GM23248 (cell line): ENCODE measurements at regions not wholly inside any gene's neighbourhood (a gene's known extent, or its start where the extent isn't known, plus 50 kb on each side); places are given as distances from the start of the nearest gene placed in this dataset.

Experiments used
- DNase-seq: peaks from one replicate; pipeline ENCODE4 v3.0.0-alpha.2; 2015
- H2AFZ ChIP-seq: fragments of 200-600 bp; sonication (generic); 2 replicates; pipeline ENCODE4 v1.6.1; 2016; ENCODE audit warnings: antibody characterized with exemption
- H3F3A ChIP-seq: fragments of 200-600 bp; sonication (generic); 2 replicates; pipeline ENCODE4 v1.6.1; 2016; ENCODE audit warnings: mild to moderate bottlenecking, antibody characterized with exemption, mixed run types; ENCODE audit not compliant: insufficient read depth
- H3K27ac ChIP-seq: fragments of 200-600 bp; sonication (generic); 2 replicates; pipeline ENCODE4 v1.5.1; 2016; ENCODE audit warnings: mild to moderate bottlenecking
- H3K27me3 ChIP-seq: fragments of 200-600 bp; sonication (generic); replicated peaks from 2 replicates; pipeline ENCODE4 v1.6.1; 2016; ENCODE audit warnings: mild to moderate bottlenecking; ENCODE audit not compliant: insufficient read depth
- H3K36me3 ChIP-seq: fragments of 200-600 bp; sonication (generic); 2 replicates; pipeline ENCODE4 v1.6.1; 2016; ENCODE audit warnings: low read depth, mild to moderate bottlenecking
- H3K4me1 ChIP-seq: fragments of 200-600 bp; sonication (generic); 2 replicates; pipeline ENCODE4 v1.6.1; 2016; ENCODE audit warnings: mild to moderate bottlenecking; ENCODE audit not compliant: insufficient read depth
- H3K4me2 ChIP-seq: fragments of 200-600 bp; sonication (generic); one replicate; pipeline ENCODE4 v1.6.1; 2016; ENCODE audit warnings: mild to moderate bottlenecking; ENCODE audit not compliant: unreplicated experiment
- H3K4me3 ChIP-seq: fragments of 200-600 bp; sonication (generic); 2 replicates; pipeline ENCODE4 v1.5.1; 2016; ENCODE audit warnings: mild to moderate bottlenecking
- H3K79me2 ChIP-seq: fragments of 200-600 bp; sonication (generic); 2 replicates; pipeline ENCODE4 v1.6.1; 2016; ENCODE audit warnings: mild to moderate bottlenecking; ENCODE audit not compliant: insufficient read depth
- H3K9ac ChIP-seq: fragments of 200-600 bp; sonication (generic); 2 replicates; pipeline ENCODE4 v1.6.1; 2016; ENCODE audit warnings: mild to moderate bottlenecking
- H3K9me2 ChIP-seq: fragments of 200-600 bp; sonication (generic); 2 replicates; pipeline ENCODE4 v1.6.1; 2016; ENCODE audit warnings: mixed run types, mild to moderate bottlenecking, moderate library complexity; ENCODE audit not compliant: insufficient read depth
- H3K9me3 ChIP-seq: fragments of 200-600 bp; sonication (generic); one replicate; pipeline ENCODE4 v1.6.1; 2017; ENCODE audit warnings: low read depth
- H4K20me1 ChIP-seq: fragments of 200-600 bp; sonication (generic); 2 replicates; pipeline ENCODE4 v1.6.0; 2016; ENCODE audit not compliant: insufficient read depth
- EZH2 ChIP-seq: fragments of 200-600 bp; sonication (generic); IDR thresholded peaks from 2 replicates; pipeline ENCODE4 v1.6.1; 2018; ENCODE audit warnings: antibody characterized with exemption, mild to moderate bottlenecking; ENCODE audit not compliant: insufficient read depth, poor library complexity, severe bottlenecking
- EZH2phosphoT487 ChIP-seq: fragments of 200-600 bp; sonication (generic); IDR thresholded peaks from 2 replicates; pipeline ENCODE4 v1.6.1; 2018; ENCODE audit warnings: antibody characterized with exemption, moderate library complexity, mild to moderate bottlenecking, low read depth; ENCODE audit not compliant: insufficient read depth
- WGBS, 2 experiments: methylation state at CpG; one replicate each; pipeline ENCODE4 v1.1.6; 2015 to 2017; ENCODE audit warnings: low lambda C conversion rate in 2 of 2, low coverage in 1 of 2; ENCODE audit errors: missing lambda C conversion rate in 2 of 2; 5-methylcytosine and 5-hydroxymethylcytosine counted together
- in situ Hi-C: fragments of 300-500 bp; cut with MboI; formaldehyde crosslinking; loops from 2 replicates; pipeline ENCODE4 v1.15.0; 2020

DNA sequence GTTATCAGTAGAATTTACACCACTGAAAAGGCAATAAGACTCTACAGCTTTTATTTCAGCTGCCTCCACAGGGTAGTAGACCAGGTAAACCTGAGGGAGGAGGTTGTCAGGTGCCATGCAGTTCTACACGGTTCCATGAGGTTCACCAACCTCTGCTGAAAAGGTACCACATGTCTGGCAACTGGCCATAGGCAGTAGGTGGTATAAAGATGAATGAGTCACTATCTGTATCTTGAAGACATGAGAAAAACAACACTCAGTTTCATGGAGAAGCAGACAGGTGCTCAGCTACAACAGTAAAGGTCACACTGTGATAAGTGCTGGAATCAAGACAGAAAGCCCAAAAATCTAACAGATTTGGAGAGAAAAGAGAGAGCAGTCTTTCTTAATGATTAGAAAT lies 145.4 kb downstream of the PTGER3 start:
- Histone ChIP-seq H3K27ac (no peak overlapping the region), H3K4me2 (no peak overlapping the region), H3F3A (no peaks in the 10 kb centered on the region), H3K27me3 (no peaks in the 10 kb centered on the region; the same call in 1 of the 2 replicates), H3K79me2 (no peaks in the 10 kb centered on the region), H3K9me3 (no peaks in the 10 kb centered on the region), H4K20me1 (no peaks in the 10 kb centered on the region), H2AFZ (no peak overlapping the region), H3K4me3 (no peak overlapping the region), H3K4me1 (no peaks in the 10 kb centered on the region), H3K9me2 (no peaks in the 10 kb centered on the region), H3K9ac (no peak overlapping the region), H3K36me3 (no peaks in the 10 kb centered on the region)
- in situ Hi-C loops: no loop called here
- no peak for TF ChIP-seq EZH2phosphoT487
- no peak for TF ChIP-seq EZH2
- no peak for DNase-seq
- 28 to 44% methylated on average over 1 of the region's 1 CpG for WGBS, 2 experiments

DNA sequence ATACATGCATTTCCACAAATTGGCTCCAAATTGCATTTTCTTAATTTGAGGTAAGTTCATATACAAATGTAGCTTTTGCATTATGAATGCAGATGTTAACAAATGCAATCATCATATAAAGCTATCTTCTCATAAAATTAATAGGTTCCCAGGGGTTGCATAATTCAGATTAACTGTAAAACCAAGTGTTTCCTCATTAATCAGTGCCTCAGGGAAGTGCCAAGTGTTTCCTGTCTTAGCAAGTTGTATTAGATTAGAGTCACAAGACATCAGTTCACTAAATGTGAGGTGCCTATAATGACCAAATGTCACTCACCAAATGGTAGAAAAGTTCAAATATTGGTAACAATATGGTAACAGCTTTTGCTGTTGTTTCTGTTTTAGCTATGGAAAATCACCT lies 140.8 kb downstream of the PTGER3 start:
- no peak for TF ChIP-seq EZH2phosphoT487
- no peak for TF ChIP-seq EZH2
- Histone ChIP-seq H3K36me3 (no peaks in the 10 kb centered on the region), H2AFZ (no peak overlapping the region), H3K79me2 (no peaks in the 10 kb centered on the region), H3K27ac (no peak overlapping the region), H3K27me3 (no peaks in the 10 kb centered on the region), H3F3A (no peaks in the 10 kb centered on the region), H3K4me1 (no peaks in the 10 kb centered on the region), H3K4me2 (no peak overlapping the region), H3K9me2 (no peaks in the 10 kb centered on the region), H3K9me3 (no peaks in the 10 kb centered on the region), H3K9ac (no peak overlapping the region), H4K20me1 (no peaks in the 10 kb centered on the region), H3K4me3 (no peak overlapping the region)
- in situ Hi-C loops: no loop called here
- no peak for DNase-seq

DNA sequence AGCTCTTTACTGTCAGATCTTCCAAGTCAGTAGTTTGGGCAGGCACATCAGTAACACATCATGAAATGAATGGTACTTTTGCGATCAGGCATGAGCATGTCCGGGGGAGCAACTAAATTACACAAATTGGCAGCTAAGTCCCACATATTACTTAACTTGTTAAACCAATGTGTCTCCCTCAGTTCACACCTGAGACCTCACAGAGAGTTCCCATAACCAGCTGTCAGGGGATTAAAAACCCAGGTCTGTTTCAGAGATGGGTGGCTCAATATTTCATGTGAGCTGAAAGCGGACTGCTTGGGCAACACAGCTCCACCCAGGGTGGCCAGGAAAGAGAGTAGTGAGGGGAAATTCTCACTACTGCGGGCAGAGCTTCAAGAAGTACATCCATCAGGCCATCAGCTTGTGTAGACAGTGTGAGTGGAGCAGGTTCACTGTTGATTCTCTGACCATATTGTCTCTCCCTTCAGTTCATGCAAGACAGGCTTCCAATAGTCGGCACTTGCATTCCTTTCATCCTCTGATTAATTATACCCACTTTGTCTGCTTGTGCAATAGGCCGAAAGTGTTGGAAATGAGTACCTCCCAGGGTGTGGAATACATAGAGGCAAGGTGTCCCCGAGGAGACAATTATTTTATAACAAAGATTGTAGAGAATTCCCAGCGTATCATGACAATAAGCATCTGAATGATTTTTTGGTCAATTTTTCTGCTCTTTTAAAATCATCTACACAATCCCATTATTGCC lies 139.9 kb downstream of the PTGER3 start:
- H3K9me3 ChIP-seq: no peaks in the 10 kb centered on the region
- no peaks in the 10 kb centered on the region for H3F3A ChIP-seq
- DNase-seq: no peak
- no peak overlapping the region for H3K4me3 ChIP-seq
- H3K4me1 ChIP-seq: no peaks in the 10 kb centered on the region
- H3K9ac ChIP-seq: no peak overlapping the region
- no peaks in the 10 kb centered on the region for H4K20me1 ChIP-seq
- in situ Hi-C loops: no loop called here
- no peaks in the 10 kb centered on the region for H3K79me2 ChIP-seq
- no peak overlapping the region for H3K27ac ChIP-seq
- H2AFZ ChIP-seq: no peak overlapping the region
- no peaks in the 10 kb centered on the region for H3K36me3 ChIP-seq
- H3K4me2 ChIP-seq: no peak overlapping the region
- H3K27me3 ChIP-seq: no peaks in the 10 kb centered on the region
- TF ChIP-seq EZH2phosphoT487 (no peak), EZH2 (no peak)
- WGBS, 2 experiments: 72 to 76% methylated on average over 8 of the region's 8 CpGs
- H3K9me2 ChIP-seq: no peaks in the 10 kb centered on the region

DNA sequence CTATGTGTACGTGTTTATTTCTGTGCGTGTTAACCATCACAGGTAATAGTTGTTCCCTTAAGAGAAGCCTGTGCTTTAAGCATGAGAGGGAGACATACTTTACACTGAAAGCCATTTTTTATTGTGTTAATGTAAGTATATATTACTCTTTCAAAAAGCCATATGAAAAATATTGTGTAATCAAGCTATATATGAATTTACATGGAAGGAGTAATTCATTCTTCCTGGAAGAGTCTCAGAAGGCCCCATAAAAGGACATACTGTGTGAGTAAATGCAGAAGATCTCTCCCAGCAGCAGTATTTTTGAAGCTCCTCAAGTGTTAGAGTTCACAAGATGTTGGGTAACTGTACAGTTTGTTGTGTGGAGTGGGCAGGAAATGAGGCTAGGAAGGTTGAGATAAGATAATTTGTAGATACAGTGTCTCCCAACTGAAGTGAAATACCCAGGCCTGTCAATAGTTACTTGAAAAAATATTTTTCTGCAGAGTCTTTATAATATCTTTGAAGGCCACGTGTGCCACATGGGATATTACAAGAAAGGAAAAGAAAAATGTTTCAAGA lies 138.3 kb downstream of the PTGER3 start:
- H3K4me1 ChIP-seq: no peaks in the 10 kb centered on the region
- H3K9ac ChIP-seq: no peak overlapping the region
- DNase-seq: no peak
- H2AFZ ChIP-seq: no peak overlapping the region
- in situ Hi-C loops: no loop called here
- no peaks in the 10 kb centered on the region for H3K36me3 ChIP-seq
- H3K27ac ChIP-seq: no peak overlapping the region
- H3K79me2 ChIP-seq: no peaks in the 10 kb centered on the region
- H3F3A ChIP-seq: no peaks in the 10 kb centered on the region
- no peaks in the 10 kb centered on the region for H3K9me2 ChIP-seq
- no peaks in the 10 kb centered on the region for H3K9me3 ChIP-seq
- no peaks in the 10 kb centered on the region for H3K27me3 ChIP-seq
- H3K4me2 ChIP-seq: no peak overlapping the region
- 70 to 73% methylated on average over 3 of the region's 3 CpGs for WGBS, 2 experiments
- TF ChIP-seq EZH2phosphoT487: no peak
- TF ChIP-seq EZH2: no peak
- H4K20me1 ChIP-seq: no peaks in the 10 kb centered on the region
- no peak overlapping the region for H3K4me3 ChIP-seq

DNA sequence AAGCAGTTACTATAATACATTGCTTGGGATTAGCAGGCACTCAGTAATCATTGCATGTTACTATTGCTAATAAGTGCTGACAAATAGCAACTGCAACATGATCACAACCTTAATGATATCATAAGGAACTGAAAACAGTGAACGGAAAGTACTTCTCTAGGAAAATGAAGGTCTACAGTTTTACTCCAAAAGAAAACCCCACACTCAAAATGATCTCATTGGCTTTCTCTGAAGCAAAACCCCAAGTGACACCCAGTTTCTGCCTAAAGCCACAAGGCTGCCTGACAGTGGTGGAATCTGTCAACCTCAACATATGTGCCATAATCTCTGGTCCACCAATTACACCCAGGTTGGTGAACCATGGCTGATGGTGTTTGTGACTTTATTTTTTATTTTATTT lies 137.6 kb downstream of the PTGER3 start:
- H3K4me2 ChIP-seq: no peak overlapping the region
- no peaks in the 10 kb centered on the region for H3K27me3 ChIP-seq
- H3K36me3 ChIP-seq: no peaks in the 10 kb centered on the region
- no peaks in the 10 kb centered on the region for H4K20me1 ChIP-seq
- H3K4me3 ChIP-seq: no peak overlapping the region
- no peak overlapping the region for H3K9ac ChIP-seq
- WGBS, 2 experiments: 74 to 92% methylated on average over 1 of the region's 1 CpG
- TF ChIP-seq EZH2phosphoT487 (no peak), EZH2 (no peak)
- H3K9me2 ChIP-seq: no peaks in the 10 kb centered on the region
- no peak for DNase-seq
- no peaks in the 10 kb centered on the region for H3K79me2 ChIP-seq
- no peak overlapping the region for H3K27ac ChIP-seq
- H2AFZ ChIP-seq: no peak overlapping the region
- in situ Hi-C loops: no loop called here
- no peaks in the 10 kb centered on the region for H3K4me1 ChIP-seq
- H3F3A ChIP-seq: no peaks in the 10 kb centered on the region
- no peaks in the 10 kb centered on the region for H3K9me3 ChIP-seq
